DND-41 (cell line): ENCODE measurements at regions not wholly inside any gene's neighbourhood (a gene's known extent, or its start where the extent isn't known, plus 50 kb on each side); places are given as distances from the start of the nearest gene placed in this dataset.

Experiments used
- ATAC-seq: fragments of 200-7000 bp; cut with Tn5 transposase; 3 replicates; pipeline ENCODE4 v1.9.1; 2021; ENCODE audit warnings: low read depth; ENCODE audit not compliant: insufficient read depth
- DNase-seq: peaks from one replicate; pipeline ENCODE4 v3.0.0-alpha.2; 2020
- H2AFZ ChIP-seq: 2 replicates; pipeline ENCODE4 v1.6.0; 2012; ENCODE audit warnings: low read depth, low read length
- H3K27ac ChIP-seq: 2 replicates; pipeline ENCODE4 v1.5.1; 2012; ENCODE audit warnings: low read length, inconsistent platforms
- H3K27me3 ChIP-seq: fragments of 200-600 bp; sonication (generic); 2 replicates; pipeline ENCODE4 v1.6.0; 2012; ENCODE audit warnings: low read length, mild to moderate bottlenecking, inconsistent platforms; ENCODE audit not compliant: insufficient read depth, poor library complexity
- H3K36me3 ChIP-seq: 2 replicates; pipeline ENCODE4 v1.5.1; 2012; ENCODE audit warnings: low read length, inconsistent platforms; ENCODE audit not compliant: insufficient read depth
- H3K4me1 ChIP-seq: 2 replicates; pipeline ENCODE4 v1.5.1; 2012; ENCODE audit warnings: mild to moderate bottlenecking, low read length; ENCODE audit not compliant: insufficient read depth
- H3K4me2 ChIP-seq: 2 replicates; pipeline ENCODE4 v1.6.0; 2012; ENCODE audit warnings: mild to moderate bottlenecking, moderate library complexity, low read length, inconsistent platforms; ENCODE audit not compliant: insufficient read depth
- H3K4me3 ChIP-seq, 2 experiments: fragments of 200-600 bp in 1 of 2; shearing (Covaris generic) in 1 of 2; 2 replicates each; pipeline ENCODE4 v1.5.1; 2012 to 2016; ENCODE audit warnings: inconsistent platforms in 2 of 2, low read length in 2 of 2, mild to moderate bottlenecking in 2 of 2, low read depth in 1 of 2, moderate library complexity in 1 of 2
- H3K79me2 ChIP-seq: 2 replicates; pipeline ENCODE4 v1.6.0; 2012; ENCODE audit warnings: low read length, inconsistent platforms; ENCODE audit not compliant: insufficient read depth
- H3K9ac ChIP-seq: 2 replicates; pipeline ENCODE4 v1.6.0; 2012; ENCODE audit warnings: low read depth, mild to moderate bottlenecking, inconsistent platforms, low read length, moderate library complexity
- H3K9me3 ChIP-seq: 2 replicates; pipeline ENCODE4 v1.5.1; 2012; ENCODE audit warnings: low read length, moderate library complexity, mild to moderate bottlenecking, inconsistent platforms; ENCODE audit not compliant: insufficient read depth, severe bottlenecking
- H4K20me1 ChIP-seq: 2 replicates; pipeline ENCODE4 v1.6.0; 2012; ENCODE audit warnings: low read length; ENCODE audit not compliant: insufficient read depth
- EZH2 ChIP-seq: IDR thresholded peaks from 3 replicates; pipeline ENCODE4 v1.6.1; 2012; ENCODE audit warnings: borderline replicate concordance, low read depth, mild to moderate bottlenecking, moderate library complexity, low read length, inconsistent platforms; ENCODE audit not compliant: severe bottlenecking
- TF ChIP-seq, protein P1 (sequence below): IDR thresholded peaks from 2 replicates; pipeline ENCODE4 v1.5.1; 2012; ENCODE audit warnings: borderline replicate concordance, low read length, moderate library complexity, mild to moderate bottlenecking; ENCODE audit not compliant: poor library complexity, severe bottlenecking; ENCODE audit errors: extremely low read depth

DNA sequence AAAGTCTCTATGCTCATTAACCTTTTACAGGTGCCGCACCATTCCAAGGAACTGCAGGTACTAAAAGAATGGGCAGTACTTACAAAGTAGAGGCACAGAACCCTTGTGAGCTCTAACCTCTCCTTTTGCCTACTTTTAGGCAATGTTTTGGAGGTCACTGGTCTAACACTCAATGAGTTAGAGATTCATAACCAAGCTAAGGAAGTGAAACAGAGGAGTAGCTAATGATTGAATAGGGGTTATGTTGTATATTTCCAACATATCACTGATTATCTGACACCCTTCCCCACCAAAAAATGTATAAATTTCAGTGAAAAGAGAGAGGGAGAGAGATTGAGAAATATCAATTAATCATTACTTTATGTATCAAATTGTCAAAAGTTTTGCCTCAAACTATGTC lies 269.3 kb downstream of the PCDH7 start:
- no peak overlapping the region for H3K4me3 ChIP-seq
- no peaks in the 10 kb centered on the region for H3K27me3 ChIP-seq
- H3K4me1 ChIP-seq = no peaks in the 10 kb centered on the region
- H3K9me3 ChIP-seq = no peaks in the 10 kb centered on the region
- TF ChIP-seq, protein P1, sequence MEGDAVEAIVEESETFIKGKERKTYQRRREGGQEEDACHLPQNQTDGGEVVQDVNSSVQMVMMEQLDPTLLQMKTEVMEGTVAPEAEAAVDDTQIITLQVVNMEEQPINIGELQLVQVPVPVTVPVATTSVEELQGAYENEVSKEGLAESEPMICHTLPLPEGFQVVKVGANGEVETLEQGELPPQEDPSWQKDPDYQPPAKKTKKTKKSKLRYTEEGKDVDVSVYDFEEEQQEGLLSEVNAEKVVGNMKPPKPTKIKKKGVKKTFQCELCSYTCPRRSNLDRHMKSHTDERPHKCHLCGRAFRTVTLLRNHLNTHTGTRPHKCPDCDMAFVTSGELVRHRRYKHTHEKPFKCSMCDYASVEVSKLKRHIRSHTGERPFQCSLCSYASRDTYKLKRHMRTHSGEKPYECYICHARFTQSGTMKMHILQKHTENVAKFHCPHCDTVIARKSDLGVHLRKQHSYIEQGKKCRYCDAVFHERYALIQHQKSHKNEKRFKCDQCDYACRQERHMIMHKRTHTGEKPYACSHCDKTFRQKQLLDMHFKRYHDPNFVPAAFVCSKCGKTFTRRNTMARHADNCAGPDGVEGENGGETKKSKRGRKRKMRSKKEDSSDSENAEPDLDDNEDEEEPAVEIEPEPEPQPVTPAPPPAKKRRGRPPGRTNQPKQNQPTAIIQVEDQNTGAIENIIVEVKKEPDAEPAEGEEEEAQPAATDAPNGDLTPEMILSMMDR = no peak
- no peaks in the 10 kb centered on the region for H3K79me2 ChIP-seq
- no peak overlapping the region for H3K27ac ChIP-seq
- H2AFZ ChIP-seq = no peak overlapping the region
- no peak overlapping the region for H3K9ac ChIP-seq
- no peak overlapping the region for H3K4me2 ChIP-seq
- DNase-seq = no peak
- no peaks in the 10 kb centered on the region for H4K20me1 ChIP-seq
- no peak for ATAC-seq
- H3K36me3 ChIP-seq = no peaks in the 10 kb centered on the region

DNA sequence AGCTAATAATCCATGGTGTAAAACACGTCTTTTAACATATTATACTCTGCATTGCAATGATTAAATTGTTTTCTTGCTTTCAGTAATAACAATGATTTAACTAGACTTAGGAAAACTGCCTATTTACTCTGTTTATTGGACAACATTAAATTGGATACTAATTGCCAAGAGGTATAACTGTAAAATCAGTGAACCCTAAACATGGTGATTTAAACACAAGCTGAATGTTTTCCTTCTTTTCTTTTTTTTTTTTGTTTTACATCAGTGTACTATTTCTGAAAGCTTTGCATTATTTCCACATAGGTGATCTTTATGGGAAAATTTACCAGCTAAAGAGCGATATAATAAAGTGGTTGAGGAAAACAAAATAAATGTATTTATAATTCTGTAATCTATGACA lies 276.7 kb downstream of the PCDH7 start:
- H3K9ac ChIP-seq = no peak overlapping the region
- no peak overlapping the region for H3K4me3 ChIP-seq
- ATAC-seq (no peak), DNase-seq (no peak)
- H3K4me2 ChIP-seq = no peak overlapping the region
- no peaks in the 10 kb centered on the region for H4K20me1 ChIP-seq
- H3K27ac ChIP-seq = no peak overlapping the region
- no peaks in the 10 kb centered on the region for H3K79me2 ChIP-seq
- TF ChIP-seq, protein P1 = no peak
- TF ChIP-seq EZH2 = no peak
- no peaks in the 10 kb centered on the region for H3K27me3 ChIP-seq
- H3K9me3 ChIP-seq = no peaks in the 10 kb centered on the region
- H2AFZ ChIP-seq = no peak overlapping the region
- no peaks in the 10 kb centered on the region for H3K36me3 ChIP-seq
- H3K4me1 ChIP-seq = no peaks in the 10 kb centered on the region

DNA sequence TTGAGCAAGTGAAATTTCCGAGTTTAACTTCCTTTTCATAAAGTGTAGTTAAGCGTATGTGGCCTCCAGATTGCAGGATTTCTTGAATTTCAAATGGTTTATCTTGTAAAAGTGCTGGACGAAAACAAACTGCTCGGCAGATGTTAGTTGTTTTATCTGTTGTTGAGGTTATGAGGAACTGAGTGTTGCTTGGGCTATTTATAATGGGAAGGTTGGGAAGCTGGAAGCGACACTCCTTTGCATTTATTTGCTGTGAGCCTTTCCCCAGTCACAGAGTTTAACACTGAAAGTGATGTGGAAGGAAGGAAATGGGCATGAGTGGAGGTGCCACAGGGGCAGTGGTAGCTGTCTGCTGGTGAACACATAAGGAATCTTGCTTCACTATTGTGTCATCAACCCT lies 284.9 kb downstream of the PCDH7 start:
- ATAC-seq (no peak), DNase-seq (no peak)
- Histone ChIP-seq H3K36me3 (no peaks in the 10 kb centered on the region), H3K9me3 (no peaks in the 10 kb centered on the region), H3K27me3 (no peaks in the 10 kb centered on the region), H3K9ac (no peak overlapping the region), H3K4me2 (no peak overlapping the region), H4K20me1 (no peaks in the 10 kb centered on the region), H3K27ac (no peak overlapping the region), H2AFZ (no peak overlapping the region), H3K79me2 (no peaks in the 10 kb centered on the region), H3K4me3 (no peak overlapping the region), H3K4me1 (no peaks in the 10 kb centered on the region)
- TF ChIP-seq EZH2 = no peak
- TF ChIP-seq, protein P1 = no peak

DNA sequence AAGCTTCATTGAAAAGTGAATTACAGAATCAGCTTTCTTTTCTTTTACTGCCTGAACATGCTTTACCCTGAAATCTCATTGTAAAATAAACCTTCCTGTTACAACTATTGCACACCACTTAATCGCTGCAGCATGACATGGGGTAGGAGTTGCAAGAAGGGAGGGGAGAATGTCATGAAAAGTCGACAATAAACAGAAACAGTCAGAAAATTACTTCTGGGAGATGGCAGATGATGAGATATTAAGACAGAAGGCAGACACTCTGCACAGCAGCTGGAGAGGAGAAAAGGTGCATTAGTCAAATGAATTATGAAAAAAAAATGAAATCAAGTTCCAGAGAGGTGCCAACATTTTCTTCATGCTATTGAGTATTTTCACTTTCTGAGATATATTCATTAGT lies 287.7 kb downstream of the PCDH7 start:
- no peak overlapping the region for H3K9ac ChIP-seq
- H3K4me3 ChIP-seq = no peak overlapping the region
- H4K20me1 ChIP-seq = no peaks in the 10 kb centered on the region
- H2AFZ ChIP-seq = no peak overlapping the region
- no peaks in the 10 kb centered on the region for H3K79me2 ChIP-seq
- no peaks in the 10 kb centered on the region for H3K9me3 ChIP-seq
- H3K4me1 ChIP-seq = no peaks in the 10 kb centered on the region
- H3K27ac ChIP-seq = no peak overlapping the region
- ATAC-seq (no peak), DNase-seq (no peak)
- no peak overlapping the region for H3K4me2 ChIP-seq
- no peak for TF ChIP-seq EZH2
- TF ChIP-seq, protein P1 = no peak
- H3K27me3 ChIP-seq = no peaks in the 10 kb centered on the region
- H3K36me3 ChIP-seq = no peaks in the 10 kb centered on the region
